Heart left ventricle (tissue), 16 donors: ENCODE measurements at regions not wholly inside any gene's neighbourhood (a gene's known extent, or its start where the extent isn't known, plus 50 kb on each side); places are given as distances from the start of the nearest gene placed in this dataset.

Source experiments
- ATAC-seq, 4 donors: fragments of 200-7000 bp; cut with Tn5 transposase; one replicate each; pipeline ENCODE4 v1.9.1; 2020 to 2022; ENCODE audit warnings: moderate library complexity in 4 of 4, mild to moderate bottlenecking in 3 of 4, moderate number of reproducible peaks in 1 of 4
- DNase-seq, 5 donors: peaks; one replicate each; pipeline ENCODE4 v3.0.0-alpha.2; 2020
- H3K27ac ChIP-seq, 12 donors: fragments of 200-600 bp; sonication (generic) in 4 of 12; one replicate each; pipeline versions ENCODE4 v1.5.0 to v1.8.0; 2016 to 2022; ENCODE audit warnings: mild to moderate bottlenecking in 2 of 12
- H3K27me3 ChIP-seq, 9 donors: fragments of 200-600 bp; sonication (generic) in 2 of 9; one replicate each; pipeline versions ENCODE4 v1.5.1 to v1.8.0; 2016 to 2022; ENCODE audit warnings: mild to moderate bottlenecking in 3 of 9
- H3K36me3 ChIP-seq, 9 donors: fragments of 200-600 bp; sonication (generic) in 2 of 9; one replicate each; pipeline versions ENCODE4 v1.5.0 to v1.8.0; 2018 to 2022; ENCODE audit warnings: mild to moderate bottlenecking in 2 of 9
- H3K4me1 ChIP-seq, 12 donors: fragments of 200-600 bp; sonication (generic) in 4 of 12; one replicate each; pipeline versions ENCODE4 v1.5.0 to v1.8.0; 2016 to 2022; ENCODE audit warnings: mild to moderate bottlenecking in 3 of 12
- H3K4me3 ChIP-seq, 12 donors: fragments of 200-600 bp; sonication (generic) in 4 of 12; one replicate each; pipeline versions ENCODE4 v1.5.0 to v1.8.0; 2017 to 2022; ENCODE audit warnings: mild to moderate bottlenecking in 9 of 12, moderate library complexity in 4 of 12
- H3K9me3 ChIP-seq, 12 donors: fragments of 200-600 bp; sonication (generic) in 4 of 12; one replicate each; pipeline versions ENCODE4 v1.5.0 to v1.8.0; 2016 to 2022; ENCODE audit warnings: mild to moderate bottlenecking in 1 of 12
- CTCF ChIP-seq, 12 donors: fragments of 200-600 bp; sonication (generic) in 4 of 12; IDR thresholded peaks; one replicate each; pipeline versions ENCODE4 v1.5.0 to v1.8.0; 2018 to 2022; ENCODE audit warnings: antibody characterized with exemption in 12 of 12, mild to moderate bottlenecking in 5 of 12
- POLR2A ChIP-seq, 2 donors: fragments of 450-650 bp; IDR thresholded peaks; one replicate each; pipeline ENCODE4 v1.6.1; 2017; ENCODE audit warnings: antibody characterized with exemption in 2 of 2, mild to moderate bottlenecking in 2 of 2, moderate library complexity in 2 of 2
- WGBS, 4 donors: extraction: QIAGEN DNeasy Blood & Tissue Kit in 2 of 4; methylation state at CpG; one replicate each; pipeline versions ENCODE4 v1.1.5 to v1.1.7; 2013 to 2018; 5-methylcytosine and 5-hydroxymethylcytosine counted together
- intact Hi-C, 10 donors: fragments of 100-400 bp; cut with DNase I; formaldehyde crosslinking; loops; one replicate each; pipeline versions ENCODE4 v1.11.1 to v1.14.2; 2022
- donor health status: ischemic (EF 13 %, LVEDD 7.1; RV severe dilation, severe dysfunction).
- donor health status: healthy with polysubstance abuse.
- donor health status: DM: no; HTN: yes; CAD: no.
- donor health status: DM: no; HTN: no; CAD: no.
- donor health status: ischemic (EF 25% LVEDD 6.9; RV normal size, moderate dysfunction).
- donor health status: ischemic (EF 25% LVEDD 5.7; RV mildly dilated, moderate dysfunction).
- donor health status: healthy.
- donor health status: DM: yes; HTN: yes; CAD: no.
- donor health status: ischemic (EF 35%, LVEDD 5.7; RV mildly dilated, moderate dysfunction).
- donor health status: nonischemic (EF 11% LVEDD 7.7; RV severe dilation, severe dysfunction).
- donor health status: DM: yes; HTN: yes; CAD: no.
- donor health status: PGD.
- donor health status: ischemic (EF 29% LVEDD 5.4; RV normal size, mild dysfunction).
- donor health status: nonischemic (EF 23%, LVEDD 6.1; RV moderate dilation, normal function).

- peaks cover 0 to 9% (median 0%) of the 10 kb centered on the region in 12 donors for H3K4me1 ChIP-seq
- H3K27me3 ChIP-seq, result peaks cover 0 to 13% (median 1%) of the 10 kb centered on the region in 9 donors
- ATAC-seq (peak in 3 of 4 donors; percentile 50 to 53 (median 53)), DNase-seq (peak in 2 of 5 donors; percentile 38 to 56)
- H3K36me3 ChIP-seq, result no peaks in the 10 kb centered on the region
- no peak overlapping the region for H3K4me3 ChIP-seq
- 35 to 55% (median 49%) methylated on average over 4 of the region's 4 CpGs for WGBS, 4 donors
- no peak overlapping the region for H3K27ac ChIP-seq
- no peaks in the 10 kb centered on the region for H3K9me3 ChIP-seq
- no peak for TF ChIP-seq CTCF (IDR thresholded peaks at IDR 0.05)
- TF ChIP-seq POLR2A (IDR thresholded peaks at IDR 0.05), result no peak
- intact Hi-C loops, result no loop called here
Observed at GRCh38 chr2:64374686-64375085, 79.3 kb upstream of the LGALSL start.

- H3K9me3 ChIP-seq, result no peaks in the 10 kb centered on the region
- H3K27me3 ChIP-seq, result peaks cover 0 to 21% (median 0%) of the 10 kb centered on the region in 9 donors
- no peak overlapping the region for H3K27ac ChIP-seq
- no peaks in the 10 kb centered on the region for H3K36me3 ChIP-seq
- TF ChIP-seq POLR2A (IDR thresholded peaks at IDR 0.05), result no peak
- no peak for TF ChIP-seq CTCF (IDR thresholded peaks at IDR 0.05)
- no peak overlapping the region for H3K4me3 ChIP-seq
- intact Hi-C loops, result no loop called here
- WGBS, 4 donors, result 77 to 88% (median 84%) methylated on average over 5 of the region's 5 CpGs
- ATAC-seq (no peak), DNase-seq (no peak)
- H3K4me1 ChIP-seq, result peaks cover 0 to 9% (median 0%) of the 10 kb centered on the region in 12 donors
Observed at GRCh38 chr2:64376926-64377325, 77.0 kb upstream of the LGALSL start.

- Histone ChIP-seq H3K4me3 (no peak overlapping the region), H3K27ac (no peak overlapping the region), H3K4me1 (peaks cover 0 to 9% (median 0%) of the 10 kb centered on the region in 12 donors), H3K9me3 (no peaks in the 10 kb centered on the region), H3K36me3 (no peaks in the 10 kb centered on the region), H3K27me3 (peaks cover 0 to 21% (median 0%) of the 10 kb centered on the region in 9 donors)
- intact Hi-C loops, result no loop called here
- ATAC-seq (no peak), DNase-seq (no peak)
- WGBS, 4 donors, result 79 to 84% (median 81%) methylated on average over 7 of the region's 7 CpGs
- TF ChIP-seq POLR2A (IDR thresholded peaks at IDR 0.05), result no peak
Observed at GRCh38 chr2:64379186-64379585, 74.8 kb upstream of the LGALSL start.

- 82 to 92% (median 88%) methylated on average over 4 of the region's 4 CpGs for WGBS, 4 donors
- Histone ChIP-seq H3K4me1 (no peaks in the 10 kb centered on the region), H3K27me3 (peaks cover 0 to 21% (median 0%) of the 10 kb centered on the region in 9 donors), H3K27ac (no peak overlapping the region), H3K36me3 (no peaks in the 10 kb centered on the region), H3K4me3 (no peak overlapping the region), H3K9me3 (no peaks in the 10 kb centered on the region)
- ATAC-seq (no peak), DNase-seq (no peak)
- TF ChIP-seq CTCF (IDR thresholded peaks at IDR 0.05) (no peak), POLR2A (IDR thresholded peaks at IDR 0.05) (no peak)
- intact Hi-C loops, result no loop called here
Observed at GRCh38 chr2:64380853-64381527, 73.0 kb upstream of the LGALSL start.
